ENCODE measurements at regions not wholly inside any gene's neighbourhood (a gene's known extent, or its start where the extent isn't known, plus 50 kb on each side); places are given as distances from the start of the nearest gene placed in this dataset.
"Not testable (repeated sequence)": the region's sequence is repeated elsewhere in the genome, so short reads cannot be mapped to it uniquely, and the experiment has no call there.

GRCh38 chr7:86983654-86984053, 75.8 kb downstream of the ELAPOR2 start:
- Mint-ChIP-seq H3K9me3 (peaks cover 16% of the 10 kb centered on the region), H3K4me1 (peaks cover 12% of the 10 kb centered on the region), H3K36me3 (peaks cover 21% of the 10 kb centered on the region)
- not testable (repeated sequence) for ATAC-seq (ENCODE audit: low read depth); DNase-seq (ENCODE audit: low spot score in 2 of 2); H3K27me3 Mint-ChIP-seq; H3K27ac Mint-ChIP-seq; H3K4me3 Mint-ChIP-seq

DNA sequence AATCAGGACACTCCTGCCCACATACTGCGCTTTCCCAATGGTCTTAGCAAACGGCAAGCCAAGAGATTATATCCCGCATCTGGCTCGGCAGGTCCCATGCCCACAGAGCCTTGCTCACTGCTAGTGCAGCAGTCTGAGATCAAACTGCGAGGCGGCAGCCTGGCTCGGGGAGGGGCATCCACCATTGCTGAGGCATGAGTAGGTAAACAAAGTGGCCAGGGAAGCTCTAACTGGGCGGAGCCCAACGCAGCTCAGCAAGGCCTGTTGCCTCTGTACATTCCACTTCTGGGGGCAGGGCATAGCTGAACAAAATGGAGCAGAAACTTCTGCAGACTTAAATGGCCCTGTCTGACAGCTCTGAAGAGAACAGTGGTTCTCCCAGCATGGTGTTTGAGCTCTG, 77.5 kb downstream of the ELAPOR2 start:
- not testable (repeated sequence) for ATAC-seq (ENCODE audit: low read depth); H3K27ac Mint-ChIP-seq; H3K27me3 Mint-ChIP-seq; H3K4me3 Mint-ChIP-seq; DNase-seq (ENCODE audit: low spot score in 2 of 2)
- Mint-ChIP-seq H3K36me3 (peaks cover 17% of the 10 kb centered on the region), H3K4me1 (peaks cover 12% of the 10 kb centered on the region), H3K9me3 (peaks cover 12% of the 10 kb centered on the region)

- peaks cover 4% of the 10 kb centered on the region for H3K27me3 Mint-ChIP-seq
- no peak for DNase-seq (ENCODE audit: low spot score in 2 of 2)
- H3K36me3 Mint-ChIP-seq = peaks cover 17% of the 10 kb centered on the region
- no peak for ATAC-seq (ENCODE audit: low read depth)
- no peak overlapping the region for H3K4me3 Mint-ChIP-seq
- H3K9me3 Mint-ChIP-seq = peaks cover 12% of the 10 kb centered on the region
- H3K4me1 Mint-ChIP-seq = peaks cover 12% of the 10 kb centered on the region
- H3K27ac Mint-ChIP-seq = no peak overlapping the region
Observed at GRCh38 chr7:86981127-86981526, 78.3 kb downstream of the ELAPOR2 start.

- H3K36me3 Mint-ChIP-seq = peaks cover 15% of the 10 kb centered on the region
- ATAC-seq (ENCODE audit: low read depth) = no peak
- peaks cover 12% of the 10 kb centered on the region for H3K4me1 Mint-ChIP-seq
- H3K27ac Mint-ChIP-seq = peak overlapping the region; percentile 0
- H3K9me3 Mint-ChIP-seq = peaks cover 11% of the 10 kb centered on the region
- H3K4me3 Mint-ChIP-seq = no peak overlapping the region
- peaks cover 4% of the 10 kb centered on the region for H3K27me3 Mint-ChIP-seq
- no peak for DNase-seq (ENCODE audit: low spot score in 2 of 2)
Observed at GRCh38 chr7:86980223-86980622, 79.2 kb downstream of the ELAPOR2 start.

GRCh38 chr7:86978808-86979506, 80.5 kb downstream of the ELAPOR2 start:
- ATAC-seq (ENCODE audit: low read depth) (peak; percentile 95), DNase-seq (ENCODE audit: low spot score in 2 of 2) (peak in 1 of 2 donors; percentile 4)
- H3K27me3 Mint-ChIP-seq = peaks cover 4% of the 10 kb centered on the region
- H3K27ac Mint-ChIP-seq = no peak overlapping the region
- peaks cover 5% of the 10 kb centered on the region for H3K9me3 Mint-ChIP-seq
- H3K4me3 Mint-ChIP-seq = no peak overlapping the region
- peaks cover 9% of the 10 kb centered on the region for H3K36me3 Mint-ChIP-seq
- H3K4me1 Mint-ChIP-seq = peaks cover 12% of the 10 kb centered on the region

- Mint-ChIP-seq H3K27me3 (peaks cover 4% of the 10 kb centered on the region), H3K36me3 (no peaks in the 10 kb centered on the region), H3K4me3 (no peak overlapping the region), H3K4me1 (peaks cover 20% of the 10 kb centered on the region), H3K27ac (no peak overlapping the region), H3K9me3 (no peaks in the 10 kb centered on the region)
- ATAC-seq (ENCODE audit: low read depth) = no peak
- no peak for DNase-seq (ENCODE audit: low spot score in 2 of 2)
Observed at GRCh38 chr7:86976958-86977357, 82.5 kb downstream of the ELAPOR2 start.

DNA sequence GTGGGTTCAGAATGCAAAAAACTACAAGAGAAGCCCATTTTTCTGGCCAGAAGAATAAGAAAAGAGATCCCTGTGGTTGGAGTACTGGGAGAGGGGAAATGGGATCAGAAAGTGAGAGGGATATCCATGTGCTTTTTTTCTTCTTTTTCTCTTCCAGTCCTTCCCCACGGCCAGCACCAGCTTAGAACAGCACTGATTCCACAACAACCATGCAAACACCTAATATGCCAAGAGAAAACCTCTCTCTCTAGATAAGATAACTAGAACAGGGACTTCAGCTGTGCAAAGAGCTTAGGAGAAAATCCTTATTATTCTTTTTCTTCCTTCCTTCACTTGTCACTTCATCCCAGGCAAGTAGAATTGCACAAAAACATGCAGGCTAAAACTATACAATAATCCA, 83.5 kb downstream of the ELAPOR2 start:
- Mint-ChIP-seq H3K27ac (no peak overlapping the region), H3K9me3 (no peaks in the 10 kb centered on the region), H3K4me1 (peaks cover 17% of the 10 kb centered on the region), H3K27me3 (no peaks in the 10 kb centered on the region), H3K36me3 (no peaks in the 10 kb centered on the region), H3K4me3 (no peak overlapping the region)
- ATAC-seq (ENCODE audit: low read depth) (no peak), DNase-seq (ENCODE audit: low spot score in 2 of 2) (no peak)

DNA sequence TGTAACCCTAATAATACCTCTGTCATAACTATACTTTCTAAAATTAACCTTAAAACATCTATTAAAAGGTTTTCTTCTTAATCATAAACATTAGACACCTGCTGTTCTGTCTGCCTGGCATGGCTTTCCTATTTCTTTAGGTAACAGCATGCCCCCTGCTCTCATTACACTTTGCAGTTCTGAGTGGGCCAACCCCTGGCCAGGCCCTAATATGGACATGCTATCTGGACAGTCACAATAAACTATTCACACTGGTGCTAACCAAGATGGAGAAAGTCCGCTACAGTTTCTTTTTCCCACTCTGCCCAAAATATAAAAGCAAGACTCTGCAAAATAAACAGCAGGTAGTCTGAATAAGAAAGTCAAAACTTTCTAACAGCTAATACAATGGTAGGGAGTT, 84.0 kb downstream of the ELAPOR2 start:
- no peaks in the 10 kb centered on the region for H3K9me3 Mint-ChIP-seq
- H3K4me1 Mint-ChIP-seq = peaks cover 15% of the 10 kb centered on the region
- no peak overlapping the region for H3K27ac Mint-ChIP-seq
- no peaks in the 10 kb centered on the region for H3K36me3 Mint-ChIP-seq
- no peak overlapping the region for H3K4me3 Mint-ChIP-seq
- no peak for DNase-seq (ENCODE audit: low spot score in 2 of 2)
- H3K27me3 Mint-ChIP-seq = no peaks in the 10 kb centered on the region
- no peak for ATAC-seq (ENCODE audit: low read depth)

DNA sequence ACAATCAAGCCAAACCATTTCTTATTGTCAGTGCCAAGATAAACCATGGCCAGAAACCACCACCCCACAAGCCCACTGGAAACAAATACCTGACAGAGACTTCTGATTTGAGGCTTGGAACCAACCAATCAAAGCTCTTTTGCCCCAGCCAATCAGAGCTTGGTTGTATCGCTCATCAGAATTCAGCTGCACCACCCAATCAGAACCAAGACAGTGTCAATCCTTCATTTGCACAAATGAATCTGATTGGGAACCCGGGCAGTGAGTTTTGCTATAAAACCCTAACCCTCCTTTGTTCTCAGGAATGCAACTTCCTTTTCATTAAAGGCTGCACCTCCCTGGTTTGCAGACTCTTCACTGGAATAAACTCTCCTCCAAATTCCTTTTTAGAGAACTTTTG, 87.4 kb downstream of the ELAPOR2 start:
- Mint-ChIP-seq H3K27me3 (no peaks in the 10 kb centered on the region), H3K9me3 (no peaks in the 10 kb centered on the region), H3K36me3 (no peaks in the 10 kb centered on the region), H3K4me3 (no peak overlapping the region), H3K27ac (no peak overlapping the region), H3K4me1 (peaks cover 11% of the 10 kb centered on the region)
- DNase-seq (ENCODE audit: low spot score in 2 of 2) = no peak
- ATAC-seq (ENCODE audit: low read depth) = no peak

DNA sequence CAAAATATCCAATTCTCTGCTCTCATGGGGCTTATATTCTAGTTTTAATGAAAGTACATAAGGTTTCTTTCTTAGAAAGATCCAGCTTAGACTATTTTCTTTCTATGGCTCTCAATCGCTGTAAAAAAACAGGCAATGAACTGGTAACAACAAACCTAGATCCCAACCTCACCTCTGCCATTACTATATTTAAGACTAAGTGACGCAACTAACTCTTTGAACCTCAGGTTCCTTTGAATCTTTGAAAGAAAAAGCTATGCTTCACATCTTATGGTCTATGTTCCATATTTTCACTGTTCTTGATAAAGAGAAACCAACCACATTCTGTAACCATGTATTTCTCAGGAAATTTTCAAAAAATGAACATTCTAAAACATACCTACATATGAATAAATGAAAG, 88.5 kb downstream of the ELAPOR2 start:
- ATAC-seq (ENCODE audit: low read depth) (no peak), DNase-seq (ENCODE audit: low spot score in 2 of 2) (no peak)
- H3K9me3 Mint-ChIP-seq = no peaks in the 10 kb centered on the region
- peaks cover 13% of the 10 kb centered on the region for H3K4me1 Mint-ChIP-seq
- H3K27ac Mint-ChIP-seq = no peak overlapping the region
- H3K4me3 Mint-ChIP-seq = no peak overlapping the region
- no peaks in the 10 kb centered on the region for H3K36me3 Mint-ChIP-seq
- no peaks in the 10 kb centered on the region for H3K27me3 Mint-ChIP-seq

- peaks cover 13% of the 10 kb centered on the region for H3K4me1 Mint-ChIP-seq
- H3K27me3 Mint-ChIP-seq = no peaks in the 10 kb centered on the region
- DNase-seq (ENCODE audit: low spot score in 2 of 2) (no peak), ATAC-seq (ENCODE audit: low read depth) (no peak)
- no peaks in the 10 kb centered on the region for H3K9me3 Mint-ChIP-seq
- H3K4me3 Mint-ChIP-seq = no peak overlapping the region
- H3K27ac Mint-ChIP-seq = no peak overlapping the region
- H3K36me3 Mint-ChIP-seq = no peaks in the 10 kb centered on the region
Observed at GRCh38 chr7:86970547-86970946, 88.9 kb downstream of the ELAPOR2 start.

DNA sequence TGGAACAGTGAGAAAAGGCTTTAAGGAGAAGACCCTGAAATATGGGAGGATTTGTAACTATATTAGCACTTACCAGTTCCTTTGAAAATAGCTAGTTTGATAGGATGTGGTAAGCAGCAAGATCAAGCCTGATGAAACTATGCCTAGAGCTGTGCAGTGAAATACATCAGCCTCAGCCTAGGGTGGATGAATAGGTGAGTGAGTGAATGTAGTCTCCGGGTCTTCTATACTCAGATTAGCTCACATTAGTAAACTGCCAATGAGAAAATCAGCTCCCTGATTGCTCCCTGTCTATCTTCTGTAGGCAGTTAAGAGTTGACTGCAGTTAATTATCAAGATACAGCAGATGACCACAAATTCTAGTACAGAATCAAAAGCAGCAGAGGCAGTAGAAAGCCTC, 89.6 kb downstream of the ELAPOR2 start:
- no peak overlapping the region for H3K27ac Mint-ChIP-seq
- ATAC-seq (ENCODE audit: low read depth) = no peak

DNA sequence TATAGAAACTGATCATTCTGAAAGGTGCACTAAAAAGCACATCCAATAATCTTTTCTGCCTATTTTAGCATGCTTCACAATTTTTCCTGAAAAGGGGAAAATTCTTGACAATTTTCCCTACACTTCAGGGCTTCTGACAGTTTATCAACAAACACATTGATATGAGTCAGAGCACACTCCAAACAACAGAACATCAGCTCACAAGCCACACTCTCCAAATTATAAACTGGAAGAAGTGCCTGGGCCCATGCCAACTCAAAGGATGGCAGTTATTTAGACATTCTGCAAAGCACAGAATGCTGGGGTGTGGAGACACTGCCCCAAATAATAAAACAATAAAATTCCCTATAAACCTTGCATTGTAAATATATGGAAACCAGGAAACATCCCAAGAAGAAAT, 90.8 kb downstream of the ELAPOR2 start:
- H3K27ac Mint-ChIP-seq = no peak overlapping the region
- no peak for ATAC-seq (ENCODE audit: low read depth)
- no peaks in the 10 kb centered on the region for H3K27me3 Mint-ChIP-seq
- no peak for DNase-seq (ENCODE audit: low spot score in 2 of 2)
- no peak overlapping the region for H3K4me3 Mint-ChIP-seq
- no peaks in the 10 kb centered on the region for H3K36me3 Mint-ChIP-seq
- peaks cover 12% of the 10 kb centered on the region for H3K4me1 Mint-ChIP-seq
- no peaks in the 10 kb centered on the region for H3K9me3 Mint-ChIP-seq

More for the DNA sequence above, 89.6 kb downstream of the ELAPOR2 start:
- Mint-ChIP-seq H3K4me3 (no peak overlapping the region), H3K9me3 (no peaks in the 10 kb centered on the region), H3K27me3 (no peaks in the 10 kb centered on the region), H3K4me1 (peaks cover 13% of the 10 kb centered on the region), H3K36me3 (no peaks in the 10 kb centered on the region)
- DNase-seq (ENCODE audit: low spot score in 2 of 2) = no peak

DNA sequence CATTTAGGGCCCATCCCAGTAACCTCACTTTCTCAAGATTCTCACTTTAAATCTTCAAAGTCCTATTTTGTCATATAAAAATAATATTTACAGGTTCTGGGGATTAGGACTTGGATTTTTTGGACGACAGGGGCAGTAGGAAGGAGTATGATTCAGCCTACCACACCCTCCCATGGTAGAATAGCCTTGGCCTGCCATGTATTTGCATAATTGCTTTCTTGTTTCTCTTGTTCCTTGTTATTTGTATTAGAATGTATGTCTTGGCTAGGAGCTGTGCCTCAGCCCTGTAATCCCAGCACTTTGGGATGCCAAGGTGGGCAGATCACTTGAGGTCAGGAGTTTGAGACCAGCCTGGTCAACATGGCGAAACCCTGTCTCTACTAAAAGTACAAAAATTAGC, 92.5 kb downstream of the ELAPOR2 start:
- Mint-ChIP-seq H3K36me3 (no peaks in the 10 kb centered on the region), H3K27ac (no peak overlapping the region), H3K27me3 (no peaks in the 10 kb centered on the region), H3K9me3 (no peaks in the 10 kb centered on the region), H3K4me1 (peaks cover 3% of the 10 kb centered on the region), H3K4me3 (no peak overlapping the region)
- DNase-seq (ENCODE audit: low spot score in 2 of 2) (no peak), ATAC-seq (ENCODE audit: low read depth) (no peak)

- peaks cover 2% of the 10 kb centered on the region for H3K4me1 Mint-ChIP-seq
- H3K36me3 Mint-ChIP-seq = peaks cover 5% of the 10 kb centered on the region
- H3K9me3 Mint-ChIP-seq = no peaks in the 10 kb centered on the region
- no peak for DNase-seq (ENCODE audit: low spot score in 2 of 2)
- no peaks in the 10 kb centered on the region for H3K27me3 Mint-ChIP-seq
- ATAC-seq (ENCODE audit: low read depth) = no peak
- no peak overlapping the region for H3K27ac Mint-ChIP-seq
- no peak overlapping the region for H3K4me3 Mint-ChIP-seq
Observed at GRCh38 chr7:86965727-86966120, 93.7 kb downstream of the ELAPOR2 start.

All from memory B cell (primary cell).